HCT116 (cell line): ENCODE measurements at regions not wholly inside any gene's neighbourhood (a gene's known extent, or its start where the extent isn't known, plus 50 kb on each side); places are given as distances from the start of the nearest gene placed in this dataset.
"Not testable (repeated sequence)": the region's sequence is repeated elsewhere in the genome, so short reads cannot be mapped to it uniquely, and the experiment has no call there.

Experiments used
- ATAC-seq: fragments of 200-7000 bp; cut with Tn5 transposase; 2 replicates; pipeline ENCODE4 v1.9.1; 2020; ENCODE audit warnings: mild to moderate bottlenecking, moderate library complexity
- BruUV-seq: library from RNA; stranded (reverse); fragments of 400-500 nt; replicated peaks from 2 replicates; lab custom pipeline; 2021; lab: Mats Ljungman, UMichigan
- CTCF ChIA-PET: fragments of 300-600 bp; sonication (Branson Sonifier 250); formaldehyde crosslinking; loops from one replicate; lab custom pipeline; 2021; ENCODE audit warnings: antibody characterized with exemption; lab: Charles Lee
- POLR2A ChIA-PET: fragments of 300-600, 350-600 bp; sonication (Branson Sonifier 250); formaldehyde crosslinking; loops from one replicate; lab custom pipeline; 2021; ENCODE audit warnings: antibody characterized with exemption; lab: Charles Lee
- RAD21 ChIA-PET, 2 experiments: fragments of 300-600 bp; sonication (Branson Sonifier 250); formaldehyde crosslinking; loops; one replicate each; lab custom pipeline; 2023; ENCODE audit warnings: low total read pairs in 2 of 2; ENCODE audit not compliant: uncharacterized antibody in 2 of 2, unreplicated experiment in 2 of 2, low non-redundant PET in 1 of 2; lab: Charles Lee
- DNase-seq: peaks from one replicate; pipeline ENCODE4 v3.0.0-alpha.2; 2010; ENCODE audit warnings: low read depth, low spot score
- H2AFZ ChIP-seq: fragments of 200-600 bp; shearing (Covaris generic), sonication (generic); 2 replicates; pipeline ENCODE4 v1.6.1; 2017; ENCODE audit warnings: low read depth, mixed run types, mixed read lengths, antibody characterized with exemption, low read length; ENCODE audit not compliant: poor library complexity, severe bottlenecking
- H3K27ac ChIP-seq: 2 replicates; pipeline ENCODE4 v1.5.1; 2012; ENCODE audit warnings: low read depth, low read length
- H3K27me3 ChIP-seq: fragments of 200-600 bp; sonication (generic); 2 replicates; pipeline ENCODE4 v1.6.1; 2016; ENCODE audit warnings: mixed run types, low read length, mixed read lengths; ENCODE audit not compliant: insufficient read depth
- H3K36me3 ChIP-seq, 2 experiments: fragments of 200-500 bp in 1 of 2; fragments of 200-600 bp in 1 of 2; sonication (Bioruptor generic) in 1 of 2; sonication (generic) in 1 of 2; 2 replicates each; pipeline versions ENCODE4 v1.5.1 to v1.6.1; 2014 to 2016; ENCODE audit warnings: low read length in 2 of 2, inconsistent platforms in 1 of 2, mixed read lengths in 1 of 2, mixed run types in 1 of 2; ENCODE audit not compliant: insufficient read depth in 2 of 2, control insufficient read depth in 1 of 2
- H3K4me1 ChIP-seq, 2 experiments: fragments of 200-600 bp in 1 of 2; sonication (generic) in 1 of 2; 2 replicates each; pipeline versions ENCODE4 v1.5.1 to v1.6.1; 2012 to 2017; ENCODE audit warnings: low read length in 2 of 2, inconsistent platforms in 1 of 2, mild to moderate bottlenecking in 1 of 2, mixed read lengths in 1 of 2, mixed run types in 1 of 2, moderate library complexity in 1 of 2; ENCODE audit not compliant: insufficient read depth in 2 of 2, control insufficient read depth in 1 of 2
- H3K4me2 ChIP-seq: fragments of 200-600 bp; sonication (generic); 2 replicates; pipeline ENCODE4 v1.6.1; 2017; ENCODE audit warnings: mixed run types, low read length, mixed read lengths
- H3K4me3 ChIP-seq, 2 experiments: fragments of 200-600 bp in 1 of 2; sonication (generic) in 1 of 2; replicated peaks in 1 of 2; 2 replicates each; pipeline ENCODE4 v1.5.1; 2011 to 2016; ENCODE audit warnings: low read length in 2 of 2, control low read depth in 1 of 2, low read depth in 1 of 2, mild to moderate bottlenecking in 1 of 2, mixed read lengths in 1 of 2, mixed run types in 1 of 2
- H3K79me2 ChIP-seq: fragments of 200-600 bp; sonication (generic); 2 replicates; pipeline ENCODE4 v1.6.1; 2017; ENCODE audit warnings: mild to moderate bottlenecking, mixed run types, low read length, moderate library complexity, mixed read lengths; ENCODE audit not compliant: insufficient read depth
- H3K9ac ChIP-seq: fragments of 200-600 bp; sonication (generic); 2 replicates; pipeline ENCODE4 v1.6.1; 2016; ENCODE audit warnings: low read length, mixed read lengths
- H3K9me2 ChIP-seq: fragments of 200-600 bp; sonication (generic), shearing (Covaris generic); 2 replicates; pipeline ENCODE4 v1.6.1; 2017; ENCODE audit warnings: mixed run types, mild to moderate bottlenecking, moderate library complexity; ENCODE audit not compliant: insufficient read depth
- H3K9me3 ChIP-seq, 2 experiments: fragments of 200-500 bp in 1 of 2; fragments of 200-600 bp in 1 of 2; sonication (Bioruptor generic) in 1 of 2; sonication (generic) in 1 of 2; 2 replicates each; pipeline ENCODE4 v1.6.1; 2014 to 2017; ENCODE audit warnings: low read length in 2 of 2, mixed read lengths in 2 of 2, inconsistent platforms in 1 of 2, low read depth in 1 of 2, mild to moderate bottlenecking in 1 of 2, mixed run types in 1 of 2, moderate library complexity in 1 of 2; ENCODE audit not compliant: control insufficient read depth in 1 of 2, insufficient read depth in 1 of 2
- H4K20me1 ChIP-seq: fragments of 200-600 bp; sonication (generic), shearing (Covaris generic); 2 replicates; pipeline ENCODE4 v1.6.1; 2017; ENCODE audit warnings: mixed run types, mild to moderate bottlenecking, moderate library complexity; ENCODE audit not compliant: insufficient read depth
- CBX3 ChIP-seq: IDR thresholded peaks from 2 replicates; pipeline ENCODE4 v1.6.1; 2012; ENCODE audit warnings: low read depth
- ELF1 ChIP-seq: IDR thresholded peaks from 2 replicates; pipeline ENCODE4 v1.6.1; 2012; ENCODE audit warnings: low read depth, borderline replicate concordance
- RAD21 ChIP-seq: IDR thresholded peaks from 2 replicates; pipeline ENCODE4 v1.6.1; 2012; ENCODE audit warnings: low read depth, mild to moderate bottlenecking
- SRF ChIP-seq: IDR thresholded peaks from 2 replicates; pipeline ENCODE4 v1.6.1; 2012; ENCODE audit warnings: low read depth
- TCF7L2 ChIP-seq: IDR thresholded peaks from 2 replicates; pipeline ENCODE4 v1.7.0; 2011; ENCODE audit warnings: borderline replicate concordance, inconsistent platforms; ENCODE audit not compliant: insufficient read depth, insufficient read length; ENCODE audit errors: extremely low read depth
- intact Hi-C: fragments of 100-400 bp; cut with micrococcal nuclease; formaldehyde crosslinking; loops from 2 replicates; pipeline ENCODE4 v1.10.0; 2022
- TF ChIP-seq, protein P1 (sequence below): IDR thresholded peaks from 2 replicates; pipeline ENCODE4 v1.6.1; 2012

DNA sequence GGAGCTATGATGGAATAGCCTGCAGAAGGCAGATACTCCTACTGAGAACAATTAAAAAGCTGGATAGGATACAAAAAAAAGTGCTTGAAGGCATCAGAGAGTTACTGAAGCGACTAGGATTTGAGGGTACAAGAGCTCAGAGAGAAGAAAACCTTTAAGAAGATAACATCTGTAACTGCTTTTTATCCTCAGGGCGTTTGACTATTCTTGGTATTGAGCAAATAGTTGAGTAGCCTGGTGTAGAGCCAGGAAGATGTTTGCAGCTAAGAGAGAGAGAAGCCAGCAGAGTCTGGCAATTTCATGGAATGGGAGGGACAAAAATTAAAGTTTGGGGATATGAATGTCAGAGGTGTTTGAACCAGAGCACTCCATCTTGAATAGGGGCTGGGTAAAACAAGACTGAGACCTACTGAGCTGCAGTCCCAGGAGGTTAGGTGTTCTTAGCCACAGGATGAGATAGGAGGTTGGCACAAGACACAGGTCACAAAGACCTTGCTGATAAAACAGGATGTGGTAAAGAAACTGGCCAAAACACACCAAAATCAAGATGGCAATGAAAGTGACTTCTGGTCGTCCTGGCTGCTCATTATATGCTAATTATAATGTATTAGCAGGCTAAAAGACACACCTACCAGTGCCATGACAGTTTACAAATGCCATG is 428.8 kb downstream of the SH2D4B start:
- no peaks in the 10 kb centered on the region for H4K20me1 ChIP-seq
- no peak for ATAC-seq
- ChIA-PET RAD21 (no interaction called here), POLR2A (no interaction called here), CTCF (no interaction called here)
- no peaks in the 10 kb centered on the region for H3K4me1 ChIP-seq
- no peaks in the 10 kb centered on the region for H3K79me2 ChIP-seq
- H3K4me2 ChIP-seq = no peak overlapping the region
- DNase-seq = no peak
- no peaks in the 10 kb centered on the region for H3K9me3 ChIP-seq
- no TSS peak for BruUV-seq
- no peaks in the 10 kb centered on the region for H3K36me3 ChIP-seq
- no peaks in the 10 kb centered on the region for H3K9me2 ChIP-seq
- no peak for TF ChIP-seq ELF1
- TF ChIP-seq CBX3 = no peak
- TF ChIP-seq, protein P1, sequence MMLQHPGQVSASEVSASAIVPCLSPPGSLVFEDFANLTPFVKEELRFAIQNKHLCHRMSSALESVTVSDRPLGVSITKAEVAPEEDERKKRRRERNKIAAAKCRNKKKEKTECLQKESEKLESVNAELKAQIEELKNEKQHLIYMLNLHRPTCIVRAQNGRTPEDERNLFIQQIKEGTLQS = no peak
- no peak for TF ChIP-seq RAD21
- TF ChIP-seq TCF7L2 = no peak
- TF ChIP-seq SRF = no peak
- no peak overlapping the region for H3K27ac ChIP-seq
- no peak overlapping the region for H3K4me3 ChIP-seq
- no peak overlapping the region for H3K9ac ChIP-seq
- H3K27me3 ChIP-seq = no peaks in the 10 kb centered on the region
- intact Hi-C loops = no loop called here
- no peak overlapping the region for H2AFZ ChIP-seq

DNA sequence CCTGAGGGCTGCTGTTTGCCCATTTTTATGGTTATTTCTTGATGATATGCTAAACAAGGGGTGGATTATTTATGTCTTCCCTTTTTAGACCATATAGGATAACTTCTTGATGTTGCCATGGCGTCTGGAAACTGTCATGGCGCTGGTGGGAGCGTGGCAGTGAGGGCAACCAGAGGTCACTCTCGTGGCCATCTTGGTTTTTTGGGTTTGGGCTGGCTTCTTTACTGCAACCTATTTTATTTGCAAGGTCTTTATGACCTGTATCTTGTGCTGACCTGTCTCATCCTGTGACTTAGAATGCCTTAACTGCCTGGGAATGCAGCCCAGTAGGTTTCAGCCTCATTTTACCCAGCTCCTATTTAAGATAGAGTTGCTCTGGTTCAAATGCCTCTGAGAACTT is 429.7 kb downstream of the SH2D4B start:
- H3K79me2 ChIP-seq, BruUV-seq, H3K27me3 ChIP-seq, CTCF ChIA-PET, H4K20me1 ChIP-seq, H3K4me2 ChIP-seq, DNase-seq, H3K9me3 ChIP-seq, H2AFZ ChIP-seq, H3K36me3 ChIP-seq, ATAC-seq, H3K9ac ChIP-seq, intact Hi-C loops, H3K27ac ChIP-seq, H3K4me3 ChIP-seq, POLR2A ChIA-PET, H3K9me2 ChIP-seq, H3K4me1 ChIP-seq, RAD21 ChIA-PET: not testable (repeated sequence)
